B cell (primary cell): ENCODE measurements at regions not wholly inside any gene's neighbourhood (a gene's known extent, or its start where the extent isn't known, plus 50 kb on each side); places are given as distances from the start of the nearest gene placed in this dataset.
A peak's percentile ranks its signal among the peaks of the same experiment; 100 is the strongest.

Experiments used
- ATAC-seq: fragments of 200-7000 bp; cut with Tn5 transposase; one replicate; pipeline ENCODE4 v1.10.0; 2021; ENCODE audit warnings: low read depth, mild to moderate bottlenecking, moderate number of reproducible peaks, moderate library complexity
- CTCF ChIA-PET: fragments of 350-600 bp; sonication (Branson Sonifier 250); formaldehyde crosslinking; loops from one replicate; lab custom pipeline; 2021; ENCODE audit warnings: antibody characterized with exemption, inconsistent platforms; lab: Charles Lee
- POLR2A ChIA-PET: fragments of 350-600 bp; sonication (Branson Sonifier 250); formaldehyde crosslinking; loops from one replicate; lab custom pipeline; 2021; ENCODE audit warnings: antibody characterized with exemption; lab: Charles Lee
- DNase-seq: peaks from one replicate; pipeline ENCODE4 v3.0.0; 2013
- H2AFZ ChIP-seq: 2 replicates; pipeline ENCODE4 v1.6.1; 2012; ENCODE audit warnings: mild to moderate bottlenecking, low read depth, low read length; ENCODE audit not compliant: insufficient read depth, poor library complexity, severe bottlenecking
- H3K27ac ChIP-seq, 2 donors: 1 replicate in 1 of 2; 2 replicates in 1 of 2; pipeline ENCODE4 v1.5.1; 2012 to 2013; ENCODE audit warnings: low read length in 2 of 2, mild to moderate bottlenecking in 2 of 2, moderate library complexity in 1 of 2
- H3K27me3 ChIP-seq, 4 experiments: fragments of 200-600 bp in 1 of 4; sonication (generic) in 1 of 4; replicated peaks in 1 of 4; 1 replicate in 2 of 4; 2 replicates in 2 of 4; pipeline versions ENCODE4 v1.6.1 to v1.7.0; 2013 to 2016; ENCODE audit warnings: low read length in 3 of 4, mild to moderate bottlenecking in 2 of 4, mixed read lengths in 1 of 4, moderate library complexity in 1 of 4; ENCODE audit not compliant: insufficient read depth in 4 of 4, control insufficient read depth in 3 of 4; ENCODE audit errors: control extremely low read depth in 1 of 4
- H3K36me3 ChIP-seq, 2 experiments: replicated peaks in 1 of 2; 1 replicate in 1 of 2; 2 replicates in 1 of 2; pipeline versions ENCODE4 v1.6.1 to v1.7.1; 2013; ENCODE audit warnings: low read length in 1 of 2; ENCODE audit not compliant: insufficient read depth in 2 of 2, control insufficient read depth in 1 of 2; ENCODE audit errors: control extremely low read depth in 1 of 2, extremely low read depth in 1 of 2
- H3K4me1 ChIP-seq, 2 donors: fragments of 200-600 bp in 1 of 2; sonication (generic) in 1 of 2; 1 replicate in 1 of 2; 2 replicates in 1 of 2; pipeline versions ENCODE4 v1.5.1 to v1.6.1; 2013 to 2017; ENCODE audit warnings: low read length in 2 of 2; ENCODE audit not compliant: control insufficient read depth in 2 of 2, insufficient read depth in 2 of 2
- H3K4me2 ChIP-seq: replicated peaks from 2 replicates; pipeline ENCODE3; 2012; ENCODE audit warnings: mild to moderate bottlenecking, low read depth, low read length; ENCODE audit not compliant: poor library complexity, severe bottlenecking
- H3K4me3 ChIP-seq, 5 experiments: fragments of 200-600 bp in 1 of 5; sonication (generic) in 1 of 5; 1 replicate in 3 of 5; 2 replicates in 2 of 5; pipeline versions ENCODE4 v1.5.1 to v1.7.0; 2011 to 2016; ENCODE audit warnings: low read length in 4 of 5, mild to moderate bottlenecking in 4 of 5, low read depth in 2 of 5, control low read depth in 1 of 5, moderate library complexity in 1 of 5; ENCODE audit not compliant: insufficient read depth in 1 of 5; ENCODE audit errors: control extremely low read depth in 1 of 5, extremely low read depth in 1 of 5
- H3K79me2 ChIP-seq: fragments of 200-600 bp; sonication (generic); one replicate; pipeline ENCODE4 v1.6.0; 2016; ENCODE audit warnings: low read length; ENCODE audit not compliant: control insufficient read depth, insufficient read depth
- H3K9ac ChIP-seq: fragments of 200-600 bp; sonication (generic); 2 replicates; pipeline ENCODE4 v1.6.1; 2017; ENCODE audit warnings: mild to moderate bottlenecking, low read length, moderate library complexity
- H3K9me3 ChIP-seq, 3 donors: one replicate each; pipeline versions ENCODE4 v1.6.1 to v1.7.1; 2013; ENCODE audit warnings: low read length in 2 of 3; ENCODE audit not compliant: control insufficient read depth in 2 of 3, insufficient read depth in 1 of 3; ENCODE audit errors: control extremely low read depth in 1 of 3
- H4K20me1 ChIP-seq: 2 replicates; pipeline ENCODE4 v1.6.0; 2012; ENCODE audit warnings: mild to moderate bottlenecking, low read length; ENCODE audit not compliant: insufficient read depth, control insufficient read depth, poor library complexity, severe bottlenecking
- H3K27ac Mint-ChIP-seq: one replicate; pipeline ENCODE4 v1.8.0; 2021; ENCODE audit warnings: mixed read lengths
- H3K27me3 Mint-ChIP-seq: one replicate; pipeline ENCODE4 v1.8.0; 2021; ENCODE audit warnings: mixed read lengths
- H3K4me1 Mint-ChIP-seq: one replicate; pipeline ENCODE4 v1.8.0; 2021; ENCODE audit warnings: mixed read lengths
- H3K4me3 Mint-ChIP-seq: one replicate; pipeline ENCODE4 v1.8.0; 2021; ENCODE audit warnings: mixed read lengths
- H3K9me3 Mint-ChIP-seq: one replicate; pipeline ENCODE4 v1.8.0; 2022; ENCODE audit warnings: mixed read lengths; ENCODE audit not compliant: insufficient read depth
- CTCF ChIP-seq: fragments of 200-600 bp; IDR thresholded peaks from one replicate; pipeline ENCODE4 v1.8.0; 2022; ENCODE audit warnings: antibody characterized with exemption, mild to moderate bottlenecking
- EZH2 ChIP-seq: IDR thresholded peaks from 2 replicates; pipeline ENCODE4 v1.6.1; 2012; ENCODE audit warnings: borderline replicate concordance, low read depth, mild to moderate bottlenecking, moderate library complexity, low read length; ENCODE audit not compliant: insufficient read depth, poor library complexity, severe bottlenecking
- WGBS: methylation state at CpG from one replicate; pipeline ENCODE4 v1.1.5; 2013; ENCODE audit warnings: missing lambda C conversion rate; ENCODE audit not compliant: insufficient coverage; 5-methylcytosine and 5-hydroxymethylcytosine counted together
- intact Hi-C: fragments of 100-400 bp; cut with micrococcal nuclease; formaldehyde crosslinking; loops from one replicate; pipeline ENCODE4 v1.10.0; 2022

- peaks cover 0 to 9% of the 10 kb centered on the region in 2 experiments for H3K36me3 ChIP-seq
- H3K27me3 ChIP-seq = no peaks in the 10 kb centered on the region
- intact Hi-C loops = no loop called here
- H3K9ac ChIP-seq = no peak overlapping the region
- POLR2A ChIA-PET = no interaction called here
- H3K9me3 ChIP-seq = peaks cover 0 to 5% (median 0%) of the 10 kb centered on the region in 3 donors
- Mint-ChIP-seq H3K27me3 (no peaks in the 10 kb centered on the region), H3K27ac (no peak overlapping the region), H3K9me3 (no peaks in the 10 kb centered on the region), H3K4me1 (peaks cover 45% of the 10 kb centered on the region), H3K4me3 (no peak overlapping the region)
- no peak for ATAC-seq
- no CpG with 5 or more reads among the region's 4 CpGs for WGBS
- peaks cover 44% of the 10 kb centered on the region for H4K20me1 ChIP-seq
- no peak overlapping the region for H2AFZ ChIP-seq
- CTCF ChIA-PET = no interaction called here
- TF ChIP-seq EZH2 (no peak), CTCF (no peak)
- DNase-seq = no peak
- H3K79me2 ChIP-seq = peaks cover 66% of the 10 kb centered on the region
- no peak overlapping the region for H3K4me2 ChIP-seq
- peaks cover 5 to 14% of the 10 kb centered on the region in 2 donors for H3K4me1 ChIP-seq
- H3K4me3 ChIP-seq = no peak overlapping the region
- no peak overlapping the region for H3K27ac ChIP-seq
Measured at GRCh38 chr12:94795044-94795443, 144.7 kb upstream of the TMCC3 start.

- POLR2A ChIA-PET = no interaction called here
- no peak for ATAC-seq
Measured at GRCh38 chr12:94793191-94793595, 142.8 kb upstream of the TMCC3 start.

More at GRCh38 chr12:94793191-94793595, 142.8 kb upstream of the TMCC3 start:
- Mint-ChIP-seq H3K4me3 (no peak overlapping the region), H3K27me3 (no peaks in the 10 kb centered on the region), H3K27ac (peak overlapping the region; percentile 16), H3K9me3 (no peaks in the 10 kb centered on the region), H3K4me1 (peaks cover 45% of the 10 kb centered on the region)
- 92% methylated on average over 9 of the region's 10 CpGs for WGBS
- CTCF ChIA-PET = interaction anchor here (1.9 kb wide), 1 partner anchor 25 kb away, joined by 6 read pairs; no protein-coding TSS in a partner anchor
- intact Hi-C loops = no loop called here
- Histone ChIP-seq H3K4me3 (no peak overlapping the region), H3K79me2 (peaks cover 54% of the 10 kb centered on the region), H2AFZ (no peak overlapping the region), H3K27ac (peak overlapping the region in 1 of 2 donors; percentile 7), H3K9me3 (peaks cover 0 to 5% (median 0%) of the 10 kb centered on the region in 3 donors), H3K9ac (no peak overlapping the region), H4K20me1 (peaks cover 37% of the 10 kb centered on the region), H3K36me3 (peaks cover 0 to 9% of the 10 kb centered on the region in 2 experiments), H3K27me3 (no peaks in the 10 kb centered on the region), H3K4me2 (no peak overlapping the region), H3K4me1 (peaks cover 5 to 14% of the 10 kb centered on the region in 2 donors)
- no peak for DNase-seq
- no peak for TF ChIP-seq EZH2
- no peak for TF ChIP-seq CTCF
